ENCODE measurements at regions not wholly inside any gene's neighbourhood (a gene's known extent, or its start where the extent isn't known, plus 50 kb on each side); places are given as distances from the start of the nearest gene placed in this dataset.
"Not testable (repeated sequence)": the region's sequence is repeated elsewhere in the genome, so short reads cannot be mapped to it uniquely, and the experiment has no call there.

DNA sequence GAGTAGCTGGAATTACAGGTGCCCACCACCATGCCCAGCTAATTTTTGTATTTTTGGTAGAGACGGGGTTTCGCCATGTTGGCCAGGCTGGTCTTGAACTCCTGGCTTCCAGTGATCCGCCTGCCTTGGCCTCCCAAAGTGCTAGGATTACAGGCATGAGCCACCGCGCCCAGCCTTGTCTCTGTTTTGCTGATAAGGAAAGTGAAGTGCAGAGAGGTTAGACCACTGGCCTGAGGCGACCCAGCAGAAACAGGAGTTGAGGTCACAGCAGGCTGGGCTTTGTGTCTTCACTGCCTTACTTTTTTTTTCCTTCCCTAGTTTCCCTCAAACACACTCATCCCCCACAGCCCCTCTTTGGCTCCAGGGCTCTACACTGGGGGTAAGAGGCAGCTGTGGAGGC lies 93.0 kb upstream of the CIBAR2 start:
- TF ChIP-seq EZH2 (IDR thresholded peaks at IDR 0.05; ENCODE audit: insufficient read depth, poor library complexity, severe bottlenecking); EZH2phosphoT487 (IDR thresholded peaks at IDR 0.05; ENCODE audit: insufficient read depth, low read depth): not testable (repeated sequence)
